PC-3 (cell line): ENCODE measurements at regions not wholly inside any gene's neighbourhood (a gene's known extent, or its start where the extent isn't known, plus 50 kb on each side); places are given as distances from the start of the nearest gene placed in this dataset.

Experiments used
- EZH2 ChIP-seq: fragments of 300-600 bp; sonication (generic); IDR thresholded peaks from one replicate; pipeline ENCODE4 v1.6.1; 2017; ENCODE audit warnings: antibody characterized with exemption, mild to moderate bottlenecking, low read length; ENCODE audit not compliant: unreplicated experiment
- EZH2phosphoT487 ChIP-seq: fragments of 300-600 bp; sonication (generic); IDR thresholded peaks from 2 replicates; pipeline ENCODE4 v1.6.1; 2018; ENCODE audit warnings: mild to moderate bottlenecking, antibody characterized with exemption, low read length, borderline replicate concordance
- TF ChIP-seq, protein P1 (sequence below): fragments of 300-600 bp; sonication (generic); conservative IDR thresholded peaks from 2 replicates; pipeline ENCODE4 v1.5.1; 2017; ENCODE audit warnings: antibody characterized with exemption, low read depth, mild to moderate bottlenecking, low read length

DNA sequence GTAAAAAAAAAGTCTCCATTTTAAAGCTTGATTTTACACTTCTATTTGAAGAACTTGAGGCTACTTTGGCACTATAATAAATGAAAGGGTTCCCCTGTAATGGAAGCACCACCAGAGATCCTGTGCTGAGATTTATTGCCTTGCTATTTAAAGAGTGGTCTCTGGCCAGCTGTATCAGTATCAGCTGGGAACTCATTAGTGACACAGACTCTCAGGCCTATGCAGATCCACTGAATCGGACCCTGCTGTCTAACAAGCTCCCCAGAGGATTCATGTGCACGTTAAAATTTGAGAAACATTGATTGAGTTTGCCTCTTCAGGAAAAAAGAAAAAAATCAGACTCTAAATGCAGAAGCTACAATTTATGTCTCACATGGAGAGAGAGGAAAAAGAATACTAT lies 299.9 kb upstream of the BMP2 start:
- TF ChIP-seq, protein P1, sequence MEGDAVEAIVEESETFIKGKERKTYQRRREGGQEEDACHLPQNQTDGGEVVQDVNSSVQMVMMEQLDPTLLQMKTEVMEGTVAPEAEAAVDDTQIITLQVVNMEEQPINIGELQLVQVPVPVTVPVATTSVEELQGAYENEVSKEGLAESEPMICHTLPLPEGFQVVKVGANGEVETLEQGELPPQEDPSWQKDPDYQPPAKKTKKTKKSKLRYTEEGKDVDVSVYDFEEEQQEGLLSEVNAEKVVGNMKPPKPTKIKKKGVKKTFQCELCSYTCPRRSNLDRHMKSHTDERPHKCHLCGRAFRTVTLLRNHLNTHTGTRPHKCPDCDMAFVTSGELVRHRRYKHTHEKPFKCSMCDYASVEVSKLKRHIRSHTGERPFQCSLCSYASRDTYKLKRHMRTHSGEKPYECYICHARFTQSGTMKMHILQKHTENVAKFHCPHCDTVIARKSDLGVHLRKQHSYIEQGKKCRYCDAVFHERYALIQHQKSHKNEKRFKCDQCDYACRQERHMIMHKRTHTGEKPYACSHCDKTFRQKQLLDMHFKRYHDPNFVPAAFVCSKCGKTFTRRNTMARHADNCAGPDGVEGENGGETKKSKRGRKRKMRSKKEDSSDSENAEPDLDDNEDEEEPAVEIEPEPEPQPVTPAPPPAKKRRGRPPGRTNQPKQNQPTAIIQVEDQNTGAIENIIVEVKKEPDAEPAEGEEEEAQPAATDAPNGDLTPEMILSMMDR = no peak
- TF ChIP-seq EZH2phosphoT487 (no peak), EZH2 (no peak)
